DOHH2 (cell line): ENCODE measurements at regions not wholly inside any gene's neighbourhood (a gene's known extent, or its start where the extent isn't known, plus 50 kb on each side); places are given as distances from the start of the nearest gene placed in this dataset.

Experiments
- H3F3A ChIP-seq: fragments of 200-600 bp; sonication (generic), shearing (Covaris generic); 2 replicates; pipeline ENCODE4 v1.6.0; 2016; ENCODE audit warnings: antibody characterized with exemption, mild to moderate bottlenecking; ENCODE audit not compliant: control insufficient read depth, insufficient read depth
- H3K27ac ChIP-seq: fragments of 200-600 bp; sonication (generic); 2 replicates; pipeline ENCODE4 v1.5.1; 2014; ENCODE audit warnings: low read depth, mild to moderate bottlenecking, low read length, moderate library complexity
- H3K27me3 ChIP-seq: fragments of 200-600 bp; sonication (generic); 2 replicates; pipeline ENCODE4 v1.6.1; 2014; ENCODE audit warnings: mild to moderate bottlenecking, low read length, mixed read lengths; ENCODE audit not compliant: control insufficient read depth
- H3K36me3 ChIP-seq: fragments of 200-600 bp; sonication (generic); 2 replicates; pipeline ENCODE4 v1.6.1; 2014; ENCODE audit warnings: mild to moderate bottlenecking, low read length, moderate library complexity, mixed read lengths; ENCODE audit not compliant: control insufficient read depth
- H3K4me1 ChIP-seq: fragments of 200-600 bp; sonication (generic); 2 replicates; pipeline ENCODE4 v1.6.1; 2014; ENCODE audit warnings: mild to moderate bottlenecking, low read length, mixed read lengths; ENCODE audit not compliant: control insufficient read depth
- H3K4me2 ChIP-seq: fragments of 200-600 bp; sonication (generic); 2 replicates; pipeline ENCODE4 v1.6.0; 2014; ENCODE audit warnings: mild to moderate bottlenecking, low read length, moderate library complexity
- H3K4me3 ChIP-seq: fragments of 200-600 bp; sonication (generic); 2 replicates; pipeline ENCODE4 v1.5.1; 2014; ENCODE audit warnings: mild to moderate bottlenecking, low read length, mixed read lengths
- H3K79me2 ChIP-seq: fragments of 200-600 bp; sonication (generic); 2 replicates; pipeline ENCODE4 v1.6.1; 2014; ENCODE audit warnings: mild to moderate bottlenecking, low read length, mixed read lengths; ENCODE audit not compliant: control insufficient read depth
- H3K9me2 ChIP-seq: fragments of 200-600 bp; sonication (generic); replicated peaks from 2 replicates; pipeline ENCODE4 v1.6.1; 2014; ENCODE audit warnings: mild to moderate bottlenecking, low read length, mixed read lengths; ENCODE audit not compliant: control insufficient read depth
- H3K9me3 ChIP-seq: fragments of 200-600 bp; sonication (generic); 2 replicates; pipeline ENCODE4 v1.6.1; 2014; ENCODE audit warnings: antibody characterized with exemption, low read length, mixed read lengths; ENCODE audit not compliant: control insufficient read depth, insufficient read depth
- H4K20me1 ChIP-seq: fragments of 200-600 bp; sonication (generic); 2 replicates; pipeline ENCODE4 v1.6.0; 2014; ENCODE audit warnings: low read depth, mild to moderate bottlenecking, antibody characterized with exemption, low read length, moderate library complexity; ENCODE audit not compliant: control insufficient read depth, insufficient read depth
- EZH2phosphoT487 ChIP-seq: fragments of 200-600 bp; sonication (generic); IDR thresholded peaks from 2 replicates; pipeline ENCODE4 v1.6.1; 2017; ENCODE audit warnings: borderline replicate concordance, mild to moderate bottlenecking, antibody characterized with exemption, low read length, moderate library complexity, mixed read lengths
- TF ChIP-seq, protein P1 (sequence below): fragments of 200-600 bp; sonication (generic); IDR thresholded peaks from one replicate; pipeline ENCODE4 v1.5.1; 2014; ENCODE audit warnings: antibody characterized with exemption, mild to moderate bottlenecking, low read depth, low read length; ENCODE audit not compliant: poor library complexity, severe bottlenecking

DNA sequence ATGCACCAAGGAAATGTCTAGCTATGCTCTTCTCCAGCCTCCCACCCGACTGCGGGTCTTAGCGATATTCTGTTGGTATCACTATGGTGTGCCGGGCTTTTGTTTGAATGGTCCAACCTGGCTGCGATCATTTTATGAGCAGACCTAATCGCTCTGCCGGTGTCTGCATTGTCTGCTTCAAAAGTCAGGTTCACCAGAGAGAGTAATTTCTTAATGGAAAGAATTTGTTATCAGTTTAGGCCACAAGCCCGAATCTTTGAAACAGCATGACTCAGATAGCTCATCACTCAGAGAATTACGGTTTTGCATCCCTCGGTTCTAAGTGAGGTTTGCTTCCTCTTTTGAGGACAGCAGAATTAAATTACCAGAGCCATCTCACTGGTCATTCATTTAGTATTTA, 521.0 kb upstream of the ARID1B start:
- Histone ChIP-seq H3K9me2 (no peaks in the 10 kb centered on the region), H3K9me3 (no peaks in the 10 kb centered on the region), H3K36me3 (no peaks in the 10 kb centered on the region), H3K4me2 (no peak overlapping the region), H3K4me3 (no peak overlapping the region), H3K27ac (no peak overlapping the region), H4K20me1 (no peaks in the 10 kb centered on the region), H3K4me1 (no peaks in the 10 kb centered on the region), H3F3A (no peaks in the 10 kb centered on the region), H3K79me2 (no peaks in the 10 kb centered on the region), H3K27me3 (no peaks in the 10 kb centered on the region)
- TF ChIP-seq, protein P1, sequence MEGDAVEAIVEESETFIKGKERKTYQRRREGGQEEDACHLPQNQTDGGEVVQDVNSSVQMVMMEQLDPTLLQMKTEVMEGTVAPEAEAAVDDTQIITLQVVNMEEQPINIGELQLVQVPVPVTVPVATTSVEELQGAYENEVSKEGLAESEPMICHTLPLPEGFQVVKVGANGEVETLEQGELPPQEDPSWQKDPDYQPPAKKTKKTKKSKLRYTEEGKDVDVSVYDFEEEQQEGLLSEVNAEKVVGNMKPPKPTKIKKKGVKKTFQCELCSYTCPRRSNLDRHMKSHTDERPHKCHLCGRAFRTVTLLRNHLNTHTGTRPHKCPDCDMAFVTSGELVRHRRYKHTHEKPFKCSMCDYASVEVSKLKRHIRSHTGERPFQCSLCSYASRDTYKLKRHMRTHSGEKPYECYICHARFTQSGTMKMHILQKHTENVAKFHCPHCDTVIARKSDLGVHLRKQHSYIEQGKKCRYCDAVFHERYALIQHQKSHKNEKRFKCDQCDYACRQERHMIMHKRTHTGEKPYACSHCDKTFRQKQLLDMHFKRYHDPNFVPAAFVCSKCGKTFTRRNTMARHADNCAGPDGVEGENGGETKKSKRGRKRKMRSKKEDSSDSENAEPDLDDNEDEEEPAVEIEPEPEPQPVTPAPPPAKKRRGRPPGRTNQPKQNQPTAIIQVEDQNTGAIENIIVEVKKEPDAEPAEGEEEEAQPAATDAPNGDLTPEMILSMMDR = no peak
- no peak for TF ChIP-seq EZH2phosphoT487

DNA sequence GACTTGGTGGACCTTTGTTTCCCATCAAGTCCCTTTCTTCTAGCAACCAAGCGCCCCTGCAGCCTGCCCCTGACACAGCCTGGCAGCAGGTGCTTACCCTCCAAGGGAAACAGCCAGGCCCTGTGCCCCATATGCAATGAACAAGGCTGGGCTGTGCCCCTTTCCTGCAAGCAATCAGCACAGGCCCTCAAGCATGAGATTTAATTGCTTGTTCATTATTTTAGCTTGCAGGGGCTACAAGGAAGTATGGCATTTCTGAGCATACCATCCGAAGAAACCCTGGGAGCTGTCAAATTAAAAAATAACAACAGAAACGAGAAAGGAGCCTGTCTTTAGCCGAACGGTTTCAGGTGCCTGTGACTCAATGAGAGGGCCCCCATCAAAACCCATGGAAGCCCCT, 522.9 kb upstream of the ARID1B start:
- H3K27ac ChIP-seq = no peak overlapping the region
- no peaks in the 10 kb centered on the region for H3K27me3 ChIP-seq
- H3K79me2 ChIP-seq = no peaks in the 10 kb centered on the region
- H3F3A ChIP-seq = no peaks in the 10 kb centered on the region
- no peaks in the 10 kb centered on the region for H3K4me1 ChIP-seq
- H3K4me2 ChIP-seq = no peak overlapping the region
- no peak overlapping the region for H3K4me3 ChIP-seq
- no peaks in the 10 kb centered on the region for H3K36me3 ChIP-seq
- H3K9me3 ChIP-seq = no peaks in the 10 kb centered on the region
- H3K9me2 ChIP-seq = no peaks in the 10 kb centered on the region
- no peak for TF ChIP-seq EZH2phosphoT487
- TF ChIP-seq, protein P1 = no peak
- H4K20me1 ChIP-seq = no peaks in the 10 kb centered on the region

- Histone ChIP-seq H3K79me2 (no peaks in the 10 kb centered on the region), H3K4me3 (no peak overlapping the region), H3K9me2 (no peaks in the 10 kb centered on the region), H3K4me2 (no peak overlapping the region), H3K4me1 (no peaks in the 10 kb centered on the region), H3K36me3 (no peaks in the 10 kb centered on the region), H3K27ac (no peak overlapping the region), H3K27me3 (no peaks in the 10 kb centered on the region), H3K9me3 (no peaks in the 10 kb centered on the region), H3F3A (no peaks in the 10 kb centered on the region), H4K20me1 (no peaks in the 10 kb centered on the region)
- TF ChIP-seq, protein P1 = no peak
- TF ChIP-seq EZH2phosphoT487 = no peak
Observed at GRCh38 chr6:156250593-156250992, 526.6 kb upstream of the ARID1B start.

GRCh38 chr6:156242206-156242605, 535.0 kb upstream of the ARID1B start:
- no peak overlapping the region for H3K4me3 ChIP-seq
- H4K20me1 ChIP-seq = no peaks in the 10 kb centered on the region
- no peak overlapping the region for H3K27ac ChIP-seq
- no peaks in the 10 kb centered on the region for H3F3A ChIP-seq
- H3K4me2 ChIP-seq = no peak overlapping the region
- TF ChIP-seq EZH2phosphoT487 = no peak
- TF ChIP-seq, protein P1 = no peak
- no peaks in the 10 kb centered on the region for H3K79me2 ChIP-seq
- H3K9me3 ChIP-seq = 0 out of 2 replicates have a peak, but pooled peaks cover 2% of the 10 kb centered on the region
- no peaks in the 10 kb centered on the region for H3K36me3 ChIP-seq
- 0 out of 2 replicates have a peak, but pooled peaks cover 3% of the 10 kb centered on the region for H3K4me1 ChIP-seq
- H3K9me2 ChIP-seq = no peaks in the 10 kb centered on the region
- H3K27me3 ChIP-seq = no peaks in the 10 kb centered on the region
